Liver (tissue), 7 donors: ENCODE measurements at regions not wholly inside any gene's neighbourhood (a gene's known extent, or its start where the extent isn't known, plus 50 kb on each side); places are given as distances from the start of the nearest gene placed in this dataset.
A peak's percentile ranks its signal among the peaks of the same experiment; 100 is the strongest.

Experiments
- DNase-seq: peaks from one replicate; pipeline ENCODE4 v3.0.0-alpha.2; 2017; ENCODE audit warnings: low spot score
- H3K27ac ChIP-seq, 2 donors: one replicate each; pipeline ENCODE4 v1.7.0; 2013; ENCODE audit warnings: inconsistent platforms in 2 of 2, low read length in 2 of 2, control low read depth in 1 of 2, low read depth in 1 of 2, mild to moderate bottlenecking in 1 of 2
- H3K27me3 ChIP-seq, 4 donors: one replicate each; pipeline versions ENCODE4 v1.6.1 to v1.7.0; 2013; ENCODE audit warnings: low read length in 3 of 4, inconsistent platforms in 1 of 4, mild to moderate bottlenecking in 1 of 4, moderate library complexity in 1 of 4; ENCODE audit not compliant: control insufficient read depth in 4 of 4, insufficient read depth in 4 of 4
- H3K36me3 ChIP-seq, 4 donors: one replicate each; pipeline versions ENCODE4 v1.6.1 to v1.7.0; 2013; ENCODE audit warnings: low read length in 3 of 4, mild to moderate bottlenecking in 3 of 4, low read depth in 1 of 4, moderate library complexity in 1 of 4; ENCODE audit not compliant: control insufficient read depth in 4 of 4, insufficient read depth in 3 of 4
- H3K4me1 ChIP-seq, 4 donors: one replicate each; pipeline versions ENCODE4 v1.6.1 to v1.7.0; 2013; ENCODE audit warnings: low read length in 3 of 4, mild to moderate bottlenecking in 3 of 4, moderate library complexity in 1 of 4; ENCODE audit not compliant: control insufficient read depth in 4 of 4, insufficient read depth in 4 of 4
- H3K4me3 ChIP-seq, 3 donors: one replicate each; pipeline versions ENCODE4 v1.6.1 to v1.7.0; 2013; ENCODE audit warnings: low read length in 3 of 3, control low read depth in 1 of 3, low read depth in 1 of 3, mild to moderate bottlenecking in 1 of 3
- H3K9ac ChIP-seq, 2 donors: one replicate each; pipeline ENCODE4 v1.7.0; 2013; ENCODE audit warnings: low read length in 2 of 2, mild to moderate bottlenecking in 2 of 2, moderate library complexity in 2 of 2, control low read depth in 1 of 2, low read depth in 1 of 2
- H3K9me3 ChIP-seq, 4 donors: one replicate each; pipeline versions ENCODE4 v1.6.1 to v1.7.0; 2013; ENCODE audit warnings: low read length in 3 of 4; ENCODE audit not compliant: control insufficient read depth in 4 of 4
- EGR1 ChIP-seq, 2 donors: IDR thresholded peaks; 2 replicates each; pipeline ENCODE4 v1.6.1; 2016 to 2018; ENCODE audit warnings: antibody characterized with exemption in 2 of 2, low read depth in 2 of 2
- FOXA1 ChIP-seq: IDR thresholded peaks from 2 replicates; pipeline ENCODE4 v1.6.1; 2016; ENCODE audit warnings: antibody characterized with exemption
- FOXA2 ChIP-seq: IDR thresholded peaks from 2 replicates; pipeline ENCODE4 v1.6.1; 2016; ENCODE audit warnings: antibody characterized with exemption
- GABPA ChIP-seq, 2 donors: IDR thresholded peaks in 1 of 2; conservative IDR thresholded peaks in 1 of 2; 2 replicates each; pipeline ENCODE4 v1.6.1; 2016; ENCODE audit warnings: antibody characterized with exemption in 2 of 2, mild to moderate bottlenecking in 1 of 2, moderate library complexity in 1 of 2
- HNF4A ChIP-seq, 2 donors: conservative IDR thresholded peaks; 2 replicates each; pipeline ENCODE4 v1.6.1; 2016; ENCODE audit warnings: antibody characterized with exemption in 2 of 2, mild to moderate bottlenecking in 2 of 2
- HNF4G ChIP-seq: IDR thresholded peaks from 2 replicates; pipeline ENCODE4 v1.6.1; 2016; ENCODE audit warnings: antibody characterized with exemption
- JUND ChIP-seq, 2 donors: IDR thresholded peaks; 2 replicates each; pipeline ENCODE4 v1.6.1; 2016; ENCODE audit warnings: antibody characterized with exemption in 2 of 2
- NR2F2 ChIP-seq: IDR thresholded peaks from 2 replicates; pipeline ENCODE4 v1.6.1; 2016; ENCODE audit warnings: antibody characterized with exemption
- RAD21 ChIP-seq, 2 donors: IDR thresholded peaks; 2 replicates each; pipeline ENCODE4 v1.6.1; 2016; ENCODE audit warnings: antibody characterized with exemption in 2 of 2, mild to moderate bottlenecking in 2 of 2
- RXRA ChIP-seq, 2 donors: IDR thresholded peaks; 2 replicates each; pipeline ENCODE4 v1.6.1; 2017 to 2018; ENCODE audit warnings: antibody characterized with exemption in 2 of 2, mild to moderate bottlenecking in 1 of 2
- SP1 ChIP-seq: IDR thresholded peaks from 2 replicates; pipeline ENCODE4 v1.6.1; 2018; ENCODE audit warnings: antibody characterized with exemption, mild to moderate bottlenecking
- TAF1 ChIP-seq: conservative IDR thresholded peaks from 2 replicates; pipeline ENCODE4 v1.6.1; 2016; ENCODE audit warnings: antibody characterized with exemption, mild to moderate bottlenecking
- YY1 ChIP-seq: IDR thresholded peaks from 2 replicates; pipeline ENCODE4 v1.6.1; 2016; ENCODE audit warnings: antibody characterized with exemption, mild to moderate bottlenecking
- WGBS: extraction: QIAGEN DNeasy Blood & Tissue Kit; methylation state at CpG from one replicate; pipeline ENCODE4 v1.1.7; 2013; 5-methylcytosine and 5-hydroxymethylcytosine counted together
- TF ChIP-seq, protein P1 (sequence below): IDR thresholded peaks from 2 replicates; pipeline ENCODE4 v1.6.1; 2016; ENCODE audit warnings: antibody characterized with exemption
- TF ChIP-seq, protein P2 (sequence below): IDR thresholded peaks from 2 replicates; pipeline ENCODE4 v1.6.1; 2016; ENCODE audit warnings: antibody characterized with exemption, mild to moderate bottlenecking
- TF ChIP-seq, protein P3 (sequence below): IDR thresholded peaks from 2 replicates; pipeline ENCODE4 v1.6.1; 2016; ENCODE audit warnings: antibody characterized with exemption
- TF ChIP-seq, protein P4 (sequence below): IDR thresholded peaks from 2 replicates; pipeline ENCODE4 v1.6.1; 2016; ENCODE audit warnings: antibody characterized with exemption
- donor health status: healthy.
- donor health status: healthy.
- donor health status: healthy.
- donor health status: healthy.

DNA sequence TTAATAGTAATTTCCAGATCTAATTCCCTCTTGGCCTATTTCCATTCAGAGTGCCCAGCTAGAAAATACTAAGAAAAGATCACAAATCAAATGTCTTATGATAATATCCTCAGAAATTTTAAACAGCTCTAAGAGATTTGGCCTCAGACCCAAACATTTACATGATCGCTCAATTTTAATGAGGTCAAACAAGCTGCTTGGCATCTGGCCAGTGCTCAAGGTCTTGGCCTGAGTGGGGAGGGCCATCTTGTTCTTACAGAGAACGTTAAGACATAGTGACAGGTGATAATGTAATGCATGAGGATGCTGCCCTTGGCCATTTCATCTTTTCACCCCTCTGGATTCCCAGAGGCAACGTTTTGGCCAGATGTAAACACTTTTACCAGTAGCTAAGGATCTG is 159.2 kb upstream of the SLC7A11 start:
- TF ChIP-seq NR2F2 (peak; percentile 71), EGR1 (IDR thresholded peaks at IDR 0.05; ENCODE audit: low read depth in 2 of 2) (no peak), FOXA2 (no peak), HNF4G (no peak), RAD21 (IDR thresholded peaks at IDR 0.05) (no peak), HNF4A (conservative IDR thresholded peaks at IDR 0.05) (no peak), GABPA (IDR thresholded peaks at IDR 0.05 in 1 of 2, conservative IDR thresholded peaks at IDR 0.05 in 1 of 2) (no peak), JUND (IDR thresholded peaks at IDR 0.05) (no peak), FOXA1 (no peak), YY1 (no peak), SP1 (peak; percentile 11), TAF1 (no peak)
- TF ChIP-seq, protein P1, sequence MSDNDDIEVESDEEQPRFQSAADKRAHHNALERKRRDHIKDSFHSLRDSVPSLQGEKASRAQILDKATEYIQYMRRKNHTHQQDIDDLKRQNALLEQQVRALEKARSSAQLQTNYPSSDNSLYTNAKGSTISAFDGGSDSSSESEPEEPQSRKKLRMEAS, result no peak
- H3K4me1 ChIP-seq, result no peaks in the 10 kb centered on the region
- H3K4me3 ChIP-seq, result no peak overlapping the region
- no peak overlapping the region for H3K27ac ChIP-seq
- DNase-seq, result no peak
- H3K27me3 ChIP-seq, result no peaks in the 10 kb centered on the region
- 44% methylated on average over 3 of the region's 3 CpGs for WGBS
- H3K36me3 ChIP-seq, result no peaks in the 10 kb centered on the region
- no peak overlapping the region for H3K9ac ChIP-seq
- H3K9me3 ChIP-seq, result no peaks in the 10 kb centered on the region

DNA sequence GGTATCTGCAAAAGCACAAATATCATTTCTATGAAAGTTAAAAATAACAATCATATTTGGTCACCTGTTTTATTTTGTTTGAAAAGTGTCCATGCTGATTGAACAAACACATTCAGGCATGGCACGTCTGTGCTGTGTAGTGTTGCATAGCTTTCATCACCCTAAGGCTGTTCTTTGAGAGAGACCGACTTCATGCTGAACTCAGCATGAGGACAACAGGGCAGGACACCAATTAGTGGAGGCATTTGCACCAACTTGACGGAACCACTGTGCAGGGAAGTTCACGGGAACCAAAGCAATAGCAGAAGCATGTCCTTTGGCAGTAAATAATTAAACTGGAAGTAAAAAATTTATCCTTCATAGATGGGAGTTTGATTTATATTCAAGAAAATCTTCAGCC is 158.4 kb upstream of the SLC7A11 start:
- no peak for DNase-seq
- no peaks in the 10 kb centered on the region for H3K9me3 ChIP-seq
- H3K4me3 ChIP-seq, result no peak overlapping the region
- 59% methylated on average over 4 of the region's 4 CpGs for WGBS
- H3K9ac ChIP-seq, result no peak overlapping the region
- no peaks in the 10 kb centered on the region for H3K27me3 ChIP-seq
- H3K36me3 ChIP-seq, result no peaks in the 10 kb centered on the region
- H3K27ac ChIP-seq, result no peak overlapping the region
- TF ChIP-seq EGR1 (IDR thresholded peaks at IDR 0.05; ENCODE audit: low read depth in 2 of 2), result no peak
- TF ChIP-seq, protein P1, result no peak
- TF ChIP-seq JUND (IDR thresholded peaks at IDR 0.05), result no peak
- TF ChIP-seq, protein P2, sequence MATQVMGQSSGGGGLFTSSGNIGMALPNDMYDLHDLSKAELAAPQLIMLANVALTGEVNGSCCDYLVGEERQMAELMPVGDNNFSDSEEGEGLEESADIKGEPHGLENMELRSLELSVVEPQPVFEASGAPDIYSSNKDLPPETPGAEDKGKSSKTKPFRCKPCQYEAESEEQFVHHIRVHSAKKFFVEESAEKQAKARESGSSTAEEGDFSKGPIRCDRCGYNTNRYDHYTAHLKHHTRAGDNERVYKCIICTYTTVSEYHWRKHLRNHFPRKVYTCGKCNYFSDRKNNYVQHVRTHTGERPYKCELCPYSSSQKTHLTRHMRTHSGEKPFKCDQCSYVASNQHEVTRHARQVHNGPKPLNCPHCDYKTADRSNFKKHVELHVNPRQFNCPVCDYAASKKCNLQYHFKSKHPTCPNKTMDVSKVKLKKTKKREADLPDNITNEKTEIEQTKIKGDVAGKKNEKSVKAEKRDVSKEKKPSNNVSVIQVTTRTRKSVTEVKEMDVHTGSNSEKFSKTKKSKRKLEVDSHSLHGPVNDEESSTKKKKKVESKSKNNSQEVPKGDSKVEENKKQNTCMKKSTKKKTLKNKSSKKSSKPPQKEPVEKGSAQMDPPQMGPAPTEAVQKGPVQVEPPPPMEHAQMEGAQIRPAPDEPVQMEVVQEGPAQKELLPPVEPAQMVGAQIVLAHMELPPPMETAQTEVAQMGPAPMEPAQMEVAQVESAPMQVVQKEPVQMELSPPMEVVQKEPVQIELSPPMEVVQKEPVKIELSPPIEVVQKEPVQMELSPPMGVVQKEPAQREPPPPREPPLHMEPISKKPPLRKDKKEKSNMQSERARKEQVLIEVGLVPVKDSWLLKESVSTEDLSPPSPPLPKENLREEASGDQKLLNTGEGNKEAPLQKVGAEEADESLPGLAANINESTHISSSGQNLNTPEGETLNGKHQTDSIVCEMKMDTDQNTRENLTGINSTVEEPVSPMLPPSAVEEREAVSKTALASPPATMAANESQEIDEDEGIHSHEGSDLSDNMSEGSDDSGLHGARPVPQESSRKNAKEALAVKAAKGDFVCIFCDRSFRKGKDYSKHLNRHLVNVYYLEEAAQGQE, result no peak
- TF ChIP-seq HNF4A (conservative IDR thresholded peaks at IDR 0.05), result no peak
- no peak for TF ChIP-seq RXRA (IDR thresholded peaks at IDR 0.05)
- no peak for TF ChIP-seq NR2F2
- TF ChIP-seq, protein P3, sequence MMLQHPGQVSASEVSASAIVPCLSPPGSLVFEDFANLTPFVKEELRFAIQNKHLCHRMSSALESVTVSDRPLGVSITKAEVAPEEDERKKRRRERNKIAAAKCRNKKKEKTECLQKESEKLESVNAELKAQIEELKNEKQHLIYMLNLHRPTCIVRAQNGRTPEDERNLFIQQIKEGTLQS, result no peak
- TF ChIP-seq GABPA (IDR thresholded peaks at IDR 0.05 in 1 of 2, conservative IDR thresholded peaks at IDR 0.05 in 1 of 2), result no peak
- no peak for TF ChIP-seq YY1
- no peak for TF ChIP-seq FOXA2
- TF ChIP-seq FOXA1, result no peak
- TF ChIP-seq HNF4G, result no peak
- TF ChIP-seq, protein P4, sequence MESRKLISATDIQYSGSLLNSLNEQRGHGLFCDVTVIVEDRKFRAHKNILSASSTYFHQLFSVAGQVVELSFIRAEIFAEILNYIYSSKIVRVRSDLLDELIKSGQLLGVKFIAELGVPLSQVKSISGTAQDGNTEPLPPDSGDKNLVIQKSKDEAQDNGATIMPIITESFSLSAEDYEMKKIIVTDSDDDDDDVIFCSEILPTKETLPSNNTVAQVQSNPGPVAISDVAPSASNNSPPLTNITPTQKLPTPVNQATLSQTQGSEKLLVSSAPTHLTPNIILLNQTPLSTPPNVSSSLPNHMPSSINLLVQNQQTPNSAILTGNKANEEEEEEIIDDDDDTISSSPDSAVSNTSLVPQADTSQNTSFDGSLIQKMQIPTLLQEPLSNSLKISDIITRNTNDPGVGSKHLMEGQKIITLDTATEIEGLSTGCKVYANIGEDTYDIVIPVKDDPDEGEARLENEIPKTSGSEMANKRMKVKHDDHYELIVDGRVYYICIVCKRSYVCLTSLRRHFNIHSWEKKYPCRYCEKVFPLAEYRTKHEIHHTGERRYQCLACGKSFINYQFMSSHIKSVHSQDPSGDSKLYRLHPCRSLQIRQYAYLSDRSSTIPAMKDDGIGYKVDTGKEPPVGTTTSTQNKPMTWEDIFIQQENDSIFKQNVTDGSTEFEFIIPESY, result no peak
- TF ChIP-seq RAD21 (IDR thresholded peaks at IDR 0.05), result no peak
- no peak for TF ChIP-seq TAF1
- TF ChIP-seq SP1, result no peak
- H3K4me1 ChIP-seq, result no peaks in the 10 kb centered on the region
